ENCODE measurements at regions not wholly inside any gene's neighbourhood (a gene's known extent, or its start where the extent isn't known, plus 50 kb on each side); places are given as distances from the start of the nearest gene placed in this dataset.

GRCh38 chr5:106489004-106489403, 1181.7 kb downstream of the EFNA5 start:
- Histone ChIP-seq H3K4me3 (replicated peaks in 1 of 2; ENCODE audit: low read depth in 1 of 2, low read length in 2 of 2) (no peak overlapping the region), H3K27ac (ENCODE audit: low read depth, low read length) (no peak overlapping the region), H3K4me1 (ENCODE audit: control insufficient read depth in 1 of 2, insufficient read depth in 2 of 2, low read length in 2 of 2) (no peaks in the 10 kb centered on the region), H3K9ac (ENCODE audit: low read length) (no peak overlapping the region), H3K9me3 (ENCODE audit: control insufficient read depth in 1 of 2, insufficient read depth in 1 of 2, low read depth in 1 of 2, low read length in 2 of 2) (no peaks in the 10 kb centered on the region), H3K36me3 (ENCODE audit: control insufficient read depth in 1 of 2, insufficient read depth in 2 of 2, low read length in 2 of 2) (no peaks in the 10 kb centered on the region), H4K20me1 (ENCODE audit: insufficient read depth) (no peaks in the 10 kb centered on the region), H3K79me2 (ENCODE audit: insufficient read depth, low read length) (no peaks in the 10 kb centered on the region), H2AFZ (ENCODE audit: low read depth, low read length, poor library complexity, severe bottlenecking) (no peak overlapping the region), H3K27me3 (ENCODE audit: insufficient read depth, low read length) (no peaks in the 10 kb centered on the region), H3K9me2 (ENCODE audit: insufficient read depth) (no peaks in the 10 kb centered on the region), H3K4me2 (ENCODE audit: low read length) (no peak overlapping the region)
- DNase-seq (ENCODE audit: low read depth, low spot score) (no peak), ATAC-seq (no peak)
- BruUV-seq (replicated peaks): no TSS peak
- ChIA-PET RAD21 (ENCODE audit: low non-redundant PET in 1 of 2, low total read pairs in 2 of 2, uncharacterized antibody in 2 of 2, unreplicated experiment in 2 of 2) (no interaction called here), POLR2A (no interaction called here), CTCF (no interaction called here)
- TF ChIP-seq CEBPB (IDR thresholded peaks at IDR 0.05; ENCODE audit: low read depth): no peak
- intact Hi-C loops (cut with micrococcal nuclease): no loop called here

- H3K79me2 ChIP-seq (ENCODE audit: insufficient read depth, low read length): no peaks in the 10 kb centered on the region
- no peaks in the 10 kb centered on the region for H3K36me3 ChIP-seq (ENCODE audit: control insufficient read depth in 1 of 2, insufficient read depth in 2 of 2, low read length in 2 of 2)
- TF ChIP-seq ZNF274 (IDR thresholded peaks at IDR 0.05; ENCODE audit: low read depth, low read length) (no peak), CBX3 (IDR thresholded peaks at IDR 0.05; ENCODE audit: low read depth) (no peak), ZBTB33 (IDR thresholded peaks at IDR 0.05; ENCODE audit: extremely low read depth, insufficient replicate concordance, low read length) (no peak), TCF7L2 (IDR thresholded peaks at IDR 0.05; ENCODE audit: borderline replicate concordance, extremely low read depth, insufficient read depth, insufficient read length) (no peak), POLR2AphosphoS5 (IDR thresholded peaks at IDR 0.05; ENCODE audit: low read depth, low read length) (no peak), RAD21 (IDR thresholded peaks at IDR 0.05; ENCODE audit: low read depth) (no peak), YY1 (IDR thresholded peaks at IDR 0.05; ENCODE audit: extremely low read depth, insufficient replicate concordance, low read depth, low read length) (no peak), EZH2phosphoT487 (IDR thresholded peaks at IDR 0.05; ENCODE audit: borderline replicate concordance) (no peak), POLR2A (IDR thresholded peaks at IDR 0.05; ENCODE audit: borderline replicate concordance, extremely low read depth, insufficient read depth, insufficient read length) (no peak), SP1 (IDR thresholded peaks at IDR 0.05; ENCODE audit: low read depth) (no peak), CEBPB (IDR thresholded peaks at IDR 0.05; ENCODE audit: low read depth) (no peak), SIN3A (IDR thresholded peaks at IDR 0.05; ENCODE audit: low read depth) (no peak)
- TF ChIP-seq, protein P1, sequence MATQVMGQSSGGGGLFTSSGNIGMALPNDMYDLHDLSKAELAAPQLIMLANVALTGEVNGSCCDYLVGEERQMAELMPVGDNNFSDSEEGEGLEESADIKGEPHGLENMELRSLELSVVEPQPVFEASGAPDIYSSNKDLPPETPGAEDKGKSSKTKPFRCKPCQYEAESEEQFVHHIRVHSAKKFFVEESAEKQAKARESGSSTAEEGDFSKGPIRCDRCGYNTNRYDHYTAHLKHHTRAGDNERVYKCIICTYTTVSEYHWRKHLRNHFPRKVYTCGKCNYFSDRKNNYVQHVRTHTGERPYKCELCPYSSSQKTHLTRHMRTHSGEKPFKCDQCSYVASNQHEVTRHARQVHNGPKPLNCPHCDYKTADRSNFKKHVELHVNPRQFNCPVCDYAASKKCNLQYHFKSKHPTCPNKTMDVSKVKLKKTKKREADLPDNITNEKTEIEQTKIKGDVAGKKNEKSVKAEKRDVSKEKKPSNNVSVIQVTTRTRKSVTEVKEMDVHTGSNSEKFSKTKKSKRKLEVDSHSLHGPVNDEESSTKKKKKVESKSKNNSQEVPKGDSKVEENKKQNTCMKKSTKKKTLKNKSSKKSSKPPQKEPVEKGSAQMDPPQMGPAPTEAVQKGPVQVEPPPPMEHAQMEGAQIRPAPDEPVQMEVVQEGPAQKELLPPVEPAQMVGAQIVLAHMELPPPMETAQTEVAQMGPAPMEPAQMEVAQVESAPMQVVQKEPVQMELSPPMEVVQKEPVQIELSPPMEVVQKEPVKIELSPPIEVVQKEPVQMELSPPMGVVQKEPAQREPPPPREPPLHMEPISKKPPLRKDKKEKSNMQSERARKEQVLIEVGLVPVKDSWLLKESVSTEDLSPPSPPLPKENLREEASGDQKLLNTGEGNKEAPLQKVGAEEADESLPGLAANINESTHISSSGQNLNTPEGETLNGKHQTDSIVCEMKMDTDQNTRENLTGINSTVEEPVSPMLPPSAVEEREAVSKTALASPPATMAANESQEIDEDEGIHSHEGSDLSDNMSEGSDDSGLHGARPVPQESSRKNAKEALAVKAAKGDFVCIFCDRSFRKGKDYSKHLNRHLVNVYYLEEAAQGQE (IDR thresholded peaks at IDR 0.05; ENCODE audit: low read depth): no peak
- H3K9ac ChIP-seq (ENCODE audit: low read length): no peak overlapping the region
- BruUV-seq (replicated peaks): no TSS peak
- no peaks in the 10 kb centered on the region for H3K9me3 ChIP-seq (ENCODE audit: control insufficient read depth in 1 of 2, insufficient read depth in 1 of 2, low read depth in 1 of 2, low read length in 2 of 2)
- H3K4me1 ChIP-seq (ENCODE audit: control insufficient read depth in 1 of 2, insufficient read depth in 2 of 2, low read length in 2 of 2): no peaks in the 10 kb centered on the region
- RAD21 ChIA-PET (ENCODE audit: low non-redundant PET in 1 of 2, low total read pairs in 2 of 2, uncharacterized antibody in 2 of 2, unreplicated experiment in 2 of 2): no interaction called here
- no peaks in the 10 kb centered on the region for H3K27me3 ChIP-seq (ENCODE audit: insufficient read depth, low read length)
- no peak overlapping the region for H3K27ac ChIP-seq (ENCODE audit: low read depth, low read length)
- H3K4me3 ChIP-seq (replicated peaks in 1 of 2; ENCODE audit: low read depth in 1 of 2, low read length in 2 of 2): no peak overlapping the region
- intact Hi-C loops (cut with micrococcal nuclease): no loop called here
- POLR2A ChIA-PET: no interaction called here
- H4K20me1 ChIP-seq (ENCODE audit: insufficient read depth): no peaks in the 10 kb centered on the region
- ATAC-seq (no peak), DNase-seq (ENCODE audit: low read depth, low spot score) (no peak)
- H3K4me2 ChIP-seq (ENCODE audit: low read length): no peak overlapping the region
- CTCF ChIA-PET: no interaction called here
- H3K9me2 ChIP-seq (ENCODE audit: insufficient read depth): no peaks in the 10 kb centered on the region
- H2AFZ ChIP-seq (ENCODE audit: low read depth, low read length, poor library complexity, severe bottlenecking): no peak overlapping the region
These were observed 1182.3 kb downstream of the EFNA5 start for GRCh38 chr5:106488407-106488806.

Measured in HCT116 (cell line).